Breast epithelium (tissue), 3 donors: ENCODE measurements at regions not wholly inside any gene's neighbourhood (a gene's known extent, or its start where the extent isn't known, plus 50 kb on each side); places are given as distances from the start of the nearest gene placed in this dataset.

ENCODE experiments used
- CTCF ChIP-seq, 3 donors: fragments of 450-650 bp; IDR thresholded peaks; one replicate each; pipeline ENCODE4 v1.5.1; 2016 to 2017; ENCODE audit warnings: antibody characterized with exemption in 3 of 3, mild to moderate bottlenecking in 3 of 3, moderate library complexity in 3 of 3
- POLR2A ChIP-seq: fragments of 450-650 bp; IDR thresholded peaks from one replicate; pipeline ENCODE4 v1.6.1; 2016; ENCODE audit warnings: antibody characterized with exemption, mild to moderate bottlenecking, moderate library complexity

- no peak for TF ChIP-seq CTCF (IDR thresholded peaks at IDR 0.05)
- TF ChIP-seq POLR2A, result no peak
Measured at GRCh38 chr4:126385954-126386353, 1071.2 kb downstream of the FAT4 start.
